Naive thymus-derived CD4-positive, alpha-beta T cell (primary cell): ENCODE measurements at regions not wholly inside any gene's neighbourhood (a gene's known extent, or its start where the extent isn't known, plus 50 kb on each side); places are given as distances from the start of the nearest gene placed in this dataset.

Experiments used
- ATAC-seq: fragments of 150-1000 bp; cut with Tn5 transposase; 2 replicates; pipeline ENCODE4 v1.10.0; 2021; ENCODE audit warnings: mild to moderate bottlenecking, moderate library complexity
- CTCF ChIA-PET: fragments of 350-600 bp; sonication (Branson Sonifier 250); formaldehyde crosslinking; loops from one replicate; lab custom pipeline; 2021; ENCODE audit warnings: antibody characterized with exemption; lab: Charles Lee
- POLR2A ChIA-PET: fragments of 350-600 bp; sonication (Branson Sonifier 250); formaldehyde crosslinking; loops from one replicate; lab custom pipeline; 2021; ENCODE audit warnings: antibody characterized with exemption, inconsistent platforms; lab: Charles Lee
- DNase-seq, 9 donors: peaks; one replicate each; pipeline versions ENCODE4 v3.0.0 to v3.0.0-alpha.2; 2020 to 2022; ENCODE audit warnings: mixed read lengths in 1 of 9
- H3K27ac ChIP-seq: one replicate; pipeline ENCODE4 v1.7.0; 2013; ENCODE audit warnings: mild to moderate bottlenecking, low read depth, low read length, moderate library complexity
- H3K27me3 ChIP-seq, 2 donors: one replicate each; pipeline ENCODE4 v1.7.0; 2013; ENCODE audit warnings: low read length in 2 of 2, mild to moderate bottlenecking in 2 of 2, moderate library complexity in 2 of 2; ENCODE audit not compliant: control insufficient read depth in 2 of 2, insufficient read depth in 2 of 2
- H3K36me3 ChIP-seq, 3 experiments: 1 replicate in 2 of 3; 2 replicates in 1 of 3; pipeline ENCODE4 v1.7.0; 2013; ENCODE audit warnings: low read length in 3 of 3, mild to moderate bottlenecking in 3 of 3, moderate library complexity in 1 of 3; ENCODE audit not compliant: insufficient read depth in 3 of 3, control insufficient read depth in 2 of 3
- H3K4me1 ChIP-seq, 2 donors: one replicate each; pipeline ENCODE4 v1.7.0; 2013; ENCODE audit warnings: low read length in 2 of 2, mild to moderate bottlenecking in 2 of 2, moderate library complexity in 1 of 2; ENCODE audit not compliant: control insufficient read depth in 2 of 2, insufficient read depth in 2 of 2
- H3K4me3 ChIP-seq: 2 replicates; pipeline ENCODE4 v1.7.0; 2013; ENCODE audit warnings: mild to moderate bottlenecking, low read length
- H3K9me3 ChIP-seq, 3 experiments: 1 replicate in 2 of 3; 2 replicates in 1 of 3; pipeline ENCODE4 v1.7.0; 2013; ENCODE audit warnings: low read length in 3 of 3; ENCODE audit not compliant: control insufficient read depth in 2 of 3
- H3K27ac Mint-ChIP-seq, 9 donors: one replicate each; pipeline ENCODE4 v1.8.0; 2020 to 2022; ENCODE audit warnings: mixed read lengths in 9 of 9, mild to moderate bottlenecking in 8 of 9, moderate library complexity in 5 of 9, inconsistent platforms in 2 of 9
- H3K27me3 Mint-ChIP-seq, 5 donors: one replicate each; pipeline ENCODE4 v1.8.0; 2021 to 2022; ENCODE audit warnings: mixed read lengths in 5 of 5, mild to moderate bottlenecking in 1 of 5
- H3K36me3 Mint-ChIP-seq, 5 donors: one replicate each; pipeline ENCODE4 v1.8.0; 2020 to 2022; ENCODE audit warnings: mixed read lengths in 5 of 5, mild to moderate bottlenecking in 3 of 5, inconsistent platforms in 1 of 5
- H3K4me1 Mint-ChIP-seq, 7 donors: one replicate each; pipeline ENCODE4 v1.8.0; 2020 to 2022; ENCODE audit warnings: mixed read lengths in 7 of 7, mild to moderate bottlenecking in 3 of 7, inconsistent platforms in 1 of 7
- H3K4me3 Mint-ChIP-seq, 10 donors: one replicate each; pipeline ENCODE4 v1.8.0; 2020 to 2022; ENCODE audit warnings: mild to moderate bottlenecking in 10 of 10, mixed read lengths in 10 of 10, moderate library complexity in 6 of 10, inconsistent platforms in 2 of 10
- H3K9me3 Mint-ChIP-seq, 11 donors: one replicate each; pipeline ENCODE4 v1.8.0; 2020 to 2022; ENCODE audit warnings: mixed read lengths in 11 of 11, mild to moderate bottlenecking in 4 of 11, inconsistent platforms in 1 of 11, moderate library complexity in 1 of 11
- intact Hi-C, 2 donors: fragments of 100-400 bp; cut with micrococcal nuclease; formaldehyde crosslinking; loops; one replicate each; pipeline ENCODE4 v1.15.1; 2023

DNA sequence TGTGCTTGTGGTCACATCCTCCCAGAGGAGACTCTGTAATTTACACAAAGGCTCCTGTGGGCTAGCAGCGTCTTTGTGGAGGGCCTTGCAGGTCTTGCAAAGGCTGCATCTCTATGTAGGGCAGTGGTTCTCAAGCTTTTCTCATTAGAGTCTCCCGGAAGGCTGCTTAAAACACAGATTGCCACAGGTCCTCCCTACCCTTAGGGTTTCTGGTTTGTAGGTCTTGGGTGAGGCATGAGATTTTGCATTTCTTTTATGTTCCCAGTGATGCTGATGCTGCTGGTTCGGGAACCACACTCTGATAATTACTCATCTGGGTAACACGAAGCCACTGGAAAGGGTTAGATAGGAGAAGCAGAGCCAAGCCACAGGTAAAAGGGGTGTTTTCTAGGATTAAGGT lies 151.3 kb upstream of the ZBED5 start:
- Histone ChIP-seq H3K36me3 (no peaks in the 10 kb centered on the region), H3K27me3 (no peaks in the 10 kb centered on the region), H3K9me3 (no peaks in the 10 kb centered on the region), H3K27ac (no peak overlapping the region), H3K4me1 (no peaks in the 10 kb centered on the region), H3K4me3 (no peak overlapping the region)
- CTCF ChIA-PET = interaction anchor here (0.6 to 1.3 kb wide), 4 partner anchors 75 to 1109 kb away, joined by 3 to 4 read pairs (median 3); no protein-coding TSS in a partner anchor
- Mint-ChIP-seq H3K9me3 (peaks cover 0 to 6% (median 0%) of the 10 kb centered on the region in 11 donors), H3K36me3 (no peaks in the 10 kb centered on the region), H3K4me3 (no peak overlapping the region), H3K27ac (no peak overlapping the region), H3K4me1 (no peaks in the 10 kb centered on the region), H3K27me3 (peaks cover 24 to 61% (median 44%) of the 10 kb centered on the region in 5 donors)
- intact Hi-C loops = no loop called here
- POLR2A ChIA-PET = no interaction called here
- ATAC-seq = no peak
- no peak for DNase-seq

DNA sequence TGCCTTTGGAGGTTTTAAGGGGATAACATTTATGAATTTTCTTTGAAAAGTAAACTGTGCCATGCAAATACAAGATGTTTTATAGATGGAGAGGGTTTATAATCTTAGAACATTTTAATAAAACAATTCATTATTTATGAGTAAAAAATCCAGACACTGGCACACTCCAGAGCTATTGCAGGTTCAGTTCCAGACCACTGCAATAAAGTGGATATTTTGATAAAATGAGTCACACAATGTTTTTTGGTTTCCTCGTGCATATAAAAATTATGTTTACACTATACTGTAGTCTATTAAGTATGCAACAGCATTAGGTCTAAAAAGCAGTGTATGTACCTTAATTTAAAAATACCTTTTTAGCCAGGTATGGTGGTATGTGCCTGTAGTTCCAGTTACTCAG lies 146.2 kb upstream of the ZBED5 start:
- Mint-ChIP-seq H3K27ac (no peak overlapping the region), H3K27me3 (peaks cover 30 to 48% (median 35%) of the 10 kb centered on the region in 5 donors), H3K4me3 (no peak overlapping the region), H3K36me3 (no peaks in the 10 kb centered on the region), H3K4me1 (no peaks in the 10 kb centered on the region), H3K9me3 (peaks cover 0 to 6% (median 0%) of the 10 kb centered on the region in 11 donors)
- Histone ChIP-seq H3K9me3 (no peaks in the 10 kb centered on the region), H3K27me3 (no peaks in the 10 kb centered on the region), H3K36me3 (no peaks in the 10 kb centered on the region), H3K27ac (no peak overlapping the region), H3K4me3 (no peak overlapping the region), H3K4me1 (no peaks in the 10 kb centered on the region)
- ATAC-seq = no peak
- ChIA-PET POLR2A (no interaction called here), CTCF (no interaction called here)
- intact Hi-C loops = no loop called here
- no peak for DNase-seq

- CTCF ChIA-PET = no interaction called here
- Histone ChIP-seq H3K4me3 (no peak overlapping the region), H3K36me3 (no peaks in the 10 kb centered on the region), H3K27ac (no peak overlapping the region), H3K4me1 (no peaks in the 10 kb centered on the region), H3K27me3 (no peaks in the 10 kb centered on the region), H3K9me3 (no peaks in the 10 kb centered on the region)
- Mint-ChIP-seq H3K36me3 (no peaks in the 10 kb centered on the region), H3K9me3 (peaks cover 0 to 6% (median 0%) of the 10 kb centered on the region in 11 donors), H3K27me3 (peaks cover 28 to 45% (median 35%) of the 10 kb centered on the region in 5 donors), H3K4me3 (no peak overlapping the region), H3K27ac (no peak overlapping the region), H3K4me1 (no peaks in the 10 kb centered on the region)
- no peak for ATAC-seq
- no peak for DNase-seq
- POLR2A ChIA-PET = no interaction called here
- intact Hi-C loops = no loop called here
Measured at GRCh38 chr11:11003226-11003625, 145.4 kb upstream of the ZBED5 start.

- H3K27me3 Mint-ChIP-seq = peaks cover 24 to 35% (median 34%) of the 10 kb centered on the region in 5 donors
- intact Hi-C loops = no loop called here
Measured at GRCh38 chr11:11000579-11001283, 142.9 kb upstream of the ZBED5 start.

DNA sequence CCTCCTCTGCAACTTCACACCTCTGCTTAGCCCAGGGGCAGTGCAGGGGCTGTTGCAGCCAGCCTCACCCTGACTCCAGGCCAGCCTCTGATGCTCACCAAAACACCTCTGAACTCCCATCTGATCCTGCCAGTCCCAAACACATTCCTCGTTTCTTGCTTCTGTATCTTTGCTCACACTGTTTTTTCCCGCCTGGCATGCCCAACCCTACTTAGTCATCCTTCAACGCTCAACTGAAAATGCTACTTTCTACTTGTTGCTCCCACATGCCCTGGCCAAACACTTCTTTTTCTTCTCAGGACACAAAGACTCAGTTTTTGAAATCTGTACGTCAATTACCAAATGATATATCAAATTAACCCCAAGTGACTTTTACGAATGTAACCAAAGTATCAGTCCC lies 140.8 kb upstream of the ZBED5 start:
- Mint-ChIP-seq H3K27me3 (peaks cover 21 to 30% (median 27%) of the 10 kb centered on the region in 5 donors), H3K36me3 (peaks cover 0 to 5% (median 0%) of the 10 kb centered on the region in 5 donors), H3K9me3 (peaks cover 0 to 6% (median 0%) of the 10 kb centered on the region in 11 donors), H3K4me1 (no peaks in the 10 kb centered on the region), H3K27ac (no peak overlapping the region), H3K4me3 (no peak overlapping the region)
- ATAC-seq = no peak
- H3K9me3 ChIP-seq = no peaks in the 10 kb centered on the region
- DNase-seq = no peak
- CTCF ChIA-PET = interaction anchor here (0.5 kb wide), 1 partner anchor 201 kb away, joined by 3 read pairs; no protein-coding TSS in a partner anchor
- intact Hi-C loops = no loop called here
- H3K4me3 ChIP-seq = no peak overlapping the region
- POLR2A ChIA-PET = no interaction called here
- H3K36me3 ChIP-seq = no peaks in the 10 kb centered on the region
- H3K4me1 ChIP-seq = no peaks in the 10 kb centered on the region
- no peak overlapping the region for H3K27ac ChIP-seq
- no peaks in the 10 kb centered on the region for H3K27me3 ChIP-seq

More at GRCh38 chr11:11000579-11001283, 142.9 kb upstream of the ZBED5 start:
- no peaks in the 10 kb centered on the region for H3K4me1 ChIP-seq
- H3K27ac Mint-ChIP-seq = no peak overlapping the region
- no peaks in the 10 kb centered on the region for H3K9me3 ChIP-seq
- no peaks in the 10 kb centered on the region for H3K36me3 ChIP-seq
- H3K4me3 ChIP-seq = no peak overlapping the region
- CTCF ChIA-PET = interaction anchor here (0.7 kb wide), 1 partner anchor 208 kb away, joined by 3 read pairs; no protein-coding TSS in a partner anchor
- no peaks in the 10 kb centered on the region for H3K4me1 Mint-ChIP-seq
- ATAC-seq (no peak), DNase-seq (no peak)
- POLR2A ChIA-PET = no interaction called here
- H3K9me3 Mint-ChIP-seq = peaks cover 0 to 3% (median 0%) of the 10 kb centered on the region in 11 donors
- no peaks in the 10 kb centered on the region for H3K36me3 Mint-ChIP-seq
- no peaks in the 10 kb centered on the region for H3K27me3 ChIP-seq
- H3K27ac ChIP-seq = no peak overlapping the region
- no peak overlapping the region for H3K4me3 Mint-ChIP-seq

DNA sequence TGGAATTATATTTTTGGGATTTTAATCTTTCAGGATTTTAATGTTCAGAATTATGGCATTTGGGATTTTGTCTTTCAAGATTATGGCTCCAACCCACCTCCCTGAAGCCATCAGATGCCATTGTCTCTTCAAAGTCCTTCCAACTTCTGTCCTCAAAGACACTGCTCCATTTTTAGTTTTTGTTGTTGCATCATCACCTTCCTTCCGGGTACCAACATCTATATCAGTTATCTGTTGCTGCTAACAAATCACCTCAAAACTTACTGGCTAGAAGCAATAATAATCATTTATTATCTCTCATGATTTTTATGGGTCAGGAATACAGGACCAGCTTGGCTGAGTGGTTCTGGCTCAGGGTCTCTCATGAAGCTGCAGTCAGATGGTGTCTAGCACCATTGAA lies 138.8 kb upstream of the ZBED5 start:
- H3K27me3 Mint-ChIP-seq = peaks cover 12 to 21% (median 17%) of the 10 kb centered on the region in 5 donors
- DNase-seq = no peak
- H3K9me3 Mint-ChIP-seq = peaks cover 0 to 6% (median 0%) of the 10 kb centered on the region in 11 donors
- H3K9me3 ChIP-seq = no peaks in the 10 kb centered on the region
- no peak overlapping the region for H3K4me3 Mint-ChIP-seq
- H3K4me3 ChIP-seq = no peak overlapping the region
- CTCF ChIA-PET = no interaction called here
- H3K27ac Mint-ChIP-seq = no peak overlapping the region
- no peaks in the 10 kb centered on the region for H3K36me3 ChIP-seq
- intact Hi-C loops = no loop called here
- H3K4me1 Mint-ChIP-seq = no peaks in the 10 kb centered on the region
- peaks cover 0 to 5% (median 0%) of the 10 kb centered on the region in 5 donors for H3K36me3 Mint-ChIP-seq
- POLR2A ChIA-PET = no interaction called here
- H3K4me1 ChIP-seq = no peaks in the 10 kb centered on the region
- ATAC-seq = no peak
- no peak overlapping the region for H3K27ac ChIP-seq
- H3K27me3 ChIP-seq = no peaks in the 10 kb centered on the region

DNA sequence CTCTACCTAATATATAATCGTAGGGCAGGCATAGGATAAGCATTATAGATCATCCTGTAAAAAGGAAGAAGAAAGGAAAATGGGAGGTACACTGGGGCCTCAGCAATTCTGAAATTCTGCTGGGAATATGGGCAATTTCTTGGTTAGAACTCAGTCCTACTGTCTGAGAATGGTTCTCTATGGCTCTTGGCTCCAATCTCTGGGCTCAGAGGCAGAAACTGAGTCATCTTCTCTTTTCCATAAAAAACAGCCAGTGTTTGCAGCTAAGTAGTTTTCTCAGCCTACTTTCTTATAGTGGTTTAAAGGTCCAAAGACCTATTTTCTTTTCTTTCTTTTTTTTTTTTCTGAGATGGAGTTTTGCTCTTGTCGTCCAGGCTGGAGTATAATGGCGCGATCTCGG lies 135.8 kb upstream of the ZBED5 start:
- H3K4me1 Mint-ChIP-seq = no peaks in the 10 kb centered on the region
- no peaks in the 10 kb centered on the region for H3K4me1 ChIP-seq
- no peak for DNase-seq
- intact Hi-C loops = no loop called here
- H3K27ac Mint-ChIP-seq = no peak overlapping the region
- peaks cover 0 to 15% (median 5%) of the 10 kb centered on the region in 5 donors for H3K27me3 Mint-ChIP-seq
- H3K27me3 ChIP-seq = no peaks in the 10 kb centered on the region
- H3K36me3 Mint-ChIP-seq = peaks cover 0 to 5% (median 0%) of the 10 kb centered on the region in 5 donors
- peaks cover 0 to 6% (median 0%) of the 10 kb centered on the region in 11 donors for H3K9me3 Mint-ChIP-seq
- H3K4me3 ChIP-seq = no peak overlapping the region
- no peak overlapping the region for H3K27ac ChIP-seq
- H3K9me3 ChIP-seq = no peaks in the 10 kb centered on the region
- CTCF ChIA-PET = no interaction called here
- no peak for ATAC-seq
- no peak overlapping the region for H3K4me3 Mint-ChIP-seq
- no peaks in the 10 kb centered on the region for H3K36me3 ChIP-seq
- POLR2A ChIA-PET = no interaction called here
